Neutrophil (primary cell): ENCODE measurements at regions not wholly inside any gene's neighbourhood (a gene's known extent, or its start where the extent isn't known, plus 50 kb on each side); places are given as distances from the start of the nearest gene placed in this dataset.
A peak's percentile ranks its signal among the peaks of the same experiment; 100 is the strongest.
"Not testable (repeated sequence)": the region's sequence is repeated elsewhere in the genome, so short reads cannot be mapped to it uniquely, and the experiment has no call there.

Experiments used
- H3K27ac ChIP-seq: fragments of 200-600 bp; sonication (generic); 2 replicates; pipeline ENCODE4 v1.5.1; 2016; ENCODE audit warnings: mild to moderate bottlenecking, moderate library complexity
- H3K27me3 ChIP-seq: fragments of 200-600 bp; sonication (generic); 2 replicates; pipeline ENCODE4 v1.6.0; 2016; ENCODE audit warnings: mild to moderate bottlenecking
- H3K36me3 ChIP-seq: fragments of 200-600 bp; sonication (generic); 2 replicates; pipeline ENCODE4 v1.5.1; 2017
- H3K4me1 ChIP-seq, 2 experiments: fragments of 200-600 bp in 1 of 2; sonication (generic) in 1 of 2; 1 replicate in 1 of 2; 2 replicates in 1 of 2; pipeline versions ENCODE4 v1.5.1 to v1.6.1; 2013 to 2016; ENCODE audit warnings: low read depth in 1 of 2, low read length in 1 of 2, mild to moderate bottlenecking in 1 of 2, moderate library complexity in 1 of 2; ENCODE audit not compliant: control insufficient read depth in 1 of 2, insufficient read depth in 1 of 2
- H3K4me3 ChIP-seq, 2 experiments: fragments of 200-600 bp in 1 of 2; sonication (generic) in 1 of 2; 1 replicate in 1 of 2; 2 replicates in 1 of 2; pipeline ENCODE4 v1.5.1; 2013 to 2016; ENCODE audit warnings: low read depth in 1 of 2, low read length in 1 of 2, mild to moderate bottlenecking in 1 of 2, moderate library complexity in 1 of 2
- H3K9me3 ChIP-seq: fragments of 200-600 bp; sonication (generic); 2 replicates; pipeline ENCODE4 v1.5.1; 2016
- TF ChIP-seq, protein P1 (sequence below): fragments of 200-600 bp; sonication (generic); IDR thresholded peaks from 2 replicates; pipeline ENCODE4 v1.5.1; 2016; ENCODE audit warnings: antibody characterized with exemption

GRCh38 chr3:3927198-3927597, 128.0 kb downstream of the LRRN1 start:
- Histone ChIP-seq H3K4me3 (no peak overlapping the region), H3K9me3 (peaks cover 4% of the 10 kb centered on the region), H3K4me1 (no peaks in the 10 kb centered on the region), H3K36me3 (no peaks in the 10 kb centered on the region), H3K27me3 (no peaks in the 10 kb centered on the region), H3K27ac (no peak overlapping the region)
- TF ChIP-seq, protein P1, sequence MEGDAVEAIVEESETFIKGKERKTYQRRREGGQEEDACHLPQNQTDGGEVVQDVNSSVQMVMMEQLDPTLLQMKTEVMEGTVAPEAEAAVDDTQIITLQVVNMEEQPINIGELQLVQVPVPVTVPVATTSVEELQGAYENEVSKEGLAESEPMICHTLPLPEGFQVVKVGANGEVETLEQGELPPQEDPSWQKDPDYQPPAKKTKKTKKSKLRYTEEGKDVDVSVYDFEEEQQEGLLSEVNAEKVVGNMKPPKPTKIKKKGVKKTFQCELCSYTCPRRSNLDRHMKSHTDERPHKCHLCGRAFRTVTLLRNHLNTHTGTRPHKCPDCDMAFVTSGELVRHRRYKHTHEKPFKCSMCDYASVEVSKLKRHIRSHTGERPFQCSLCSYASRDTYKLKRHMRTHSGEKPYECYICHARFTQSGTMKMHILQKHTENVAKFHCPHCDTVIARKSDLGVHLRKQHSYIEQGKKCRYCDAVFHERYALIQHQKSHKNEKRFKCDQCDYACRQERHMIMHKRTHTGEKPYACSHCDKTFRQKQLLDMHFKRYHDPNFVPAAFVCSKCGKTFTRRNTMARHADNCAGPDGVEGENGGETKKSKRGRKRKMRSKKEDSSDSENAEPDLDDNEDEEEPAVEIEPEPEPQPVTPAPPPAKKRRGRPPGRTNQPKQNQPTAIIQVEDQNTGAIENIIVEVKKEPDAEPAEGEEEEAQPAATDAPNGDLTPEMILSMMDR: no peak

DNA sequence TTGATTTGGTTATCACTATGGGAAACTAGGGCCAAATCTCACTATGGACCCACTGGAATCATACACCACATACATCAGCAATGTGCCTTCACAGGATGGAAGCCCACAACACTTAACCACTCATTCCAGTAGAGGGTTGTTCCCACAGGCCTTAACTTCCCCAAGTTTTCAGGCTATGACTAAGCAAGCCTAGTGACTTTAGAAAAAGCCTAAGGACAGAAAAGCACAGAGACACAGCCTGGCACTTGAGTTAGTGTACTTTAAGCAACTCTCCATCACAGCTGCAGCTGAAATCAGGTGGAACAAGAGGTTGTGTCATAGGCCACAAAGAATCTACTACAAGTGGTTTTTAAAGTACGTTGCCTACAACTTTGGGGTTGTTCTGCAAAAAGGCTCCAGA, 128.7 kb downstream of the LRRN1 start:
- Histone ChIP-seq H3K4me3 (no peak overlapping the region), H3K9me3 (peaks cover 4% of the 10 kb centered on the region), H3K27me3 (no peaks in the 10 kb centered on the region), H3K36me3 (no peaks in the 10 kb centered on the region), H3K4me1 (no peaks in the 10 kb centered on the region), H3K27ac (no peak overlapping the region)
- TF ChIP-seq, protein P1: no peak

DNA sequence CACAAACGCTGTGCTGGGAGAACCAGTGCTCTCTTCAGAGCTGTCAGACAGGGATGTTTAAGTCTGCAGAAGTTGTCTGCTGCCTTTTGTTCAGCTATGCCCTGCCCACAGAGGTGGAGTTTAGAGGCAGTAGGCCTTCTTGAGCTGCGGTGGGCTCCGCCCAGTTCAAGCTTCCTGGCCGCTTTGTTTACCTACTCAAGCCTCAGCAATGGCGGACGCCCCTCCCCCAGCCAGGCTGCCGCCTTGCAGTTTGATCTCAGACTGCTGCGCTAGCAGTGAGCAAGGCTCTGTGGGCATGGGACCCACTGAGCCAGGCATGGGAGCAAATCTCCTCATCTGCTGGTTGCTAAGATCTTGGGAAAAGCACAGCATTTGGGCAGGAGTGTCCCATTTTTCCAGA, 142.1 kb downstream of the LRRN1 start:
- not testable (repeated sequence) for H3K36me3 ChIP-seq, H3K4me1 ChIP-seq, H3K27me3 ChIP-seq, H3K9me3 ChIP-seq, H3K27ac ChIP-seq, H3K4me3 ChIP-seq

DNA sequence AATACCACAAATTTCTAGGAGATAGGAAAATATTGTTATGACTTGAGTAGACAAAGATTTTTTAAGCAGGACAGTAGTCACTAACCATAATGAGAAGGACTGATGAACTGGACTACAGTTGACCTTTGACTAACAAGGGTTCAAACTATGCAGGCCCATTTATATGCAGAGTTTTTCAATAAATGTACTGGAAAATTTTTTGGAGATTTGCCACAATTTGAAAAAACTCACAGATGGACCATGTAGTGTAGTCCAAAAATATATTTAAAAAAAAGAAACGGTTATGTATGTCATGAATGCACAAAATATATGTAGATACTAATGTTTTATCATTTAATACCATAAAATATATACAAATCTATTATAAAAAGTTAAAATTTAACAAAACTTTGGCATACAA, 151.8 kb downstream of the LRRN1 start:
- Histone ChIP-seq H3K27ac (no peak overlapping the region), H3K36me3 (no peaks in the 10 kb centered on the region), H3K4me1 (no peaks in the 10 kb centered on the region), H3K27me3 (no peaks in the 10 kb centered on the region), H3K9me3 (no peaks in the 10 kb centered on the region), H3K4me3 (no peak overlapping the region)
- TF ChIP-seq, protein P1: no peak

GRCh38 chr3:3951501-3951900, 152.3 kb downstream of the LRRN1 start:
- Histone ChIP-seq H3K27ac (no peak overlapping the region), H3K9me3 (no peaks in the 10 kb centered on the region), H3K36me3 (no peaks in the 10 kb centered on the region), H3K4me3 (no peak overlapping the region), H3K27me3 (no peaks in the 10 kb centered on the region), H3K4me1 (no peaks in the 10 kb centered on the region)
- TF ChIP-seq, protein P1: no peak

DNA sequence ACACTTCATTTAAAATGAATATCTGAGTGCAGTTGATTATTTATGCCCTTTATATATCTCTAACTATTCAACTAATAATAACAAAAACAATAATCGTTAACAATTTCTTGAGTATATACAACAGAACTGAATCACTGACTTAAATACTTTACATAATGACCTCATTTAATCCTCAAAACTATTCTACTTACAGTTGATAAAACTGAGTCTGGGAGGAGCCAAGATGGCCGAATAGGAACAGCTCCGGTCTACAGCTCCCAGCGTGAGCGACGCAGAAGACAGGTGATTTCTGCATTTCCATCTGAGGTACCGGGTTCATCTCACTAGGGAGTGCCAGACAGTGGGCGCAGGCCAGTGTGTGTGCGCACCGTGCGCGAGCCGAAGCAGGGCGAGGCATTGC, 163.6 kb downstream of the LRRN1 start:
- H3K4me1 ChIP-seq, H3K27me3 ChIP-seq, H3K4me3 ChIP-seq, H3K27ac ChIP-seq, H3K9me3 ChIP-seq, H3K36me3 ChIP-seq: not testable (repeated sequence)

DNA sequence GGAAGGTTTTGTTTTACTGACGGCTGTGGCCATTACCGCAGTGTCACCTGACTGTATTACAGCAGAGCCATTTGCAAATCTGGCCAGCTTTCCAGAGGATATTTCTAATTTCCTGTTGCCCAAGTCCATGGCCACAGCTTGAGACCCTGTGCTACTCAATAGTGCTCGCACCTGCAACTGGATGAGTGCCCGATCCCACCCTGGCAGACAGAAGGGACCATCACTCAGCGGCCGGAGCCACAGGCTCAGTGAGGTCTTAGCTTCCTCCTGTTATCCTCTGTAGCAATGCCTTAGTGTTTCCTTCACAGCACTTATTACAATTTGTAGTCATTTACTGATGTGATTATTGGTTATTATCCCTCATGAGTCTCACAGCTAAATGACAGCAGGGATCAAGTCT, 184.8 kb downstream of the LRRN1 start:
- TF ChIP-seq, protein P1: no peak
- Histone ChIP-seq H3K4me1 (peaks cover 37 to 43% of the 10 kb centered on the region in 2 experiments), H3K9me3 (no peaks in the 10 kb centered on the region), H3K27me3 (no peaks in the 10 kb centered on the region), H3K27ac (peak overlapping the region; percentile 86), H3K36me3 (no peaks in the 10 kb centered on the region), H3K4me3 (peak overlapping the region; percentile 47 to 48)
